Activated CD4-positive, alpha-beta T cell treated with anti-CD3 and anti-CD28 coated beads, Interleukin-2, amount 50 U/mL, for 24 hours (primary cell): ENCODE measurements at regions not wholly inside any gene's neighbourhood (a gene's known extent, or its start where the extent isn't known, plus 50 kb on each side); places are given as distances from the start of the nearest gene placed in this dataset.
A peak's percentile ranks its signal among the peaks of the same experiment; 100 is the strongest.

Experiments
- DNase-seq, 2 donors: peaks; one replicate each; pipeline ENCODE4 v3.0.0-alpha.2; 2020; ENCODE audit warnings: low read depth in 1 of 2, low spot score in 1 of 2

DNA sequence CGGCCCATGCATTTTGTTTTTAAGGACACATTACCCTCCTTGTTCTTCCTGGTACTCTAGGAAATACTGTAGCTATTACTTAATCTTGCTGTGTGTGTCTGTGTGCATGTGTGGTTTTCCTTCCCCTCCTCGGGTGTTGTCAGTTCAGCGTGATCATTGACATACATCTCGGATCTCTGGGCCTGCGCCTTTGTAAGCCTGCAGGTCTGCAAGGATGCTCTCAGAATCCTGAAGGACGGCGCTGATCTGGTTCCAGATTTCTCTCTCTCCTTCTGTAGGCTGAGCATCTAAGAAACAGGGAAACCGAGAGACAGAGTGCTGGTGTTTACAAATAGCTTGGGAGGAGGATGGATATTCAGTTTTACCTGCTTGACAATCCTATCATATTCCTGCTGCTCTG lies 100.2 kb downstream of the CYRIA start:
- DNase-seq = no peak

DNA sequence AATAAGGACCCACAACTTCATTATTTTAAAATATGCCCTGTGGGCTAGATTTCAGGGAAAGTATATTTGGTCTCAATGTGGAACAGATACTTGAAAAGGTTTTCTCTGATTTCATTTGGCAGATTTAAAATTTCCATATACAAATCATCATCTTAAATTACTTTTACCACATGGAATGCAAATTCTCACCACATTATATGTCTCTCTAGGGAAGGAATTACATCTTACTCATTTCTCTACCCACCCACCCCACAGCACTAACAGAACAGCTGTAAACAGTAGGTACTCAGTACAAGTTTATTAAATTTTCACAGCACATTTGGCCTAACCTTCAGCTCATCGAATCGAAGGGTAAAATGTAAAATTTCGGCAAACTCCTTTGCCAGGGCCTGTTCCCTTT lies 104.0 kb downstream of the CYRIA start:
- DNase-seq = no peak

DNA sequence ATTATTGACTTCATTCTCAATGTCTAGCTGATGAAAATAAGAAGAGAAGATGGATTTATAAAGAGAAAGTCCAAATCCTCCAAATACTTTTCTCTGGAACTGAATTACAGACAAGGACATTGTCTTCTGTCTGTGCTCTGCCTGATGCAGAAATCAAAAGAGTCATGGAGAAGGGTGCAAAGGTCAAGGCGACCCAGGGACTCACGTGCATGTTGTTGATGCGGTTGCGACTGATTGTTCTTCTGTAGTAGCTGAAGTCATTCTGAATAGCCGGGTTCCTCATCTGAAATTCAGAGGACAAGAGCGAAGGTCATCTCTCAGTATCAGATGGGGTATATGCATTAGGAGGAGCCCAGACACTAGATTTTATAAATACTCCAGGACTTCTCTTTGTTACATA lies 104.4 kb downstream of the CYRIA start:
- no peak for DNase-seq

DNA sequence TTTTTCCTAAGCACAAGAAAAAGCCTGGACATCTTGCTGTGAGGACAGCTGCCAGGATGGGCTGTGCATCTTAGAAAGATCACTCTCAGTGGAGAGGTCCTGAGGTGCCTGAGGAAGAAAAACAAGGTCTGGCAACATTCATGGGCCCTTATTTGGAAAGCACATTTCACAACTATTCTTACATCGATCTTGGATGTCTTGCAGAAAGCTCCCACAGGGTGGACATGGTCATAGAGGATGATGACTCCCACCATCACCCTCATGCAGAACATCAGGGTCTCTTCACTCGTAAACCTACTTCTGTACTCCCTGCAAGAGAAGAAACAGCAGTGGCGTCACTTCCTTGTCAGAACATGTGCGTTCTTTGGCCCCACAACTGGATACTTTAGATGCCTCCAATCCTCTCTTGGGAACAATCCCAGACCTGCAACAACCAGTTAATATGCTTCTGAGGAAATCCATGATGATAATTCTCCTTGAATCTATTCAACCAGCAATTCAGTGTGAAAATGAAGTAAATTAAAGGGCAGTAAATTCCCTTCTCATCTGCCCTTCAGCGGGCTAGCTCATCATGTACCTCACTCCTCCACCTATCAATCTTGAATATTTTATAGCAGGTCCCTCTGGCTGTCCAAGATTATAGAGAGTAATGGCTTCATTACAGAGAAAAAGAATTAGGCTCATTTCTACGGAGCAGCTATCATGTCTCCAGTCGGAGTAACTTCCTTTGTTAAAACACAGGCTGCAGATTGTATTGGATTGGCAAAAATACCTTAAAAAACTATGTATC lies 106.2 kb downstream of the CYRIA start:
- no peak for DNase-seq

DNA sequence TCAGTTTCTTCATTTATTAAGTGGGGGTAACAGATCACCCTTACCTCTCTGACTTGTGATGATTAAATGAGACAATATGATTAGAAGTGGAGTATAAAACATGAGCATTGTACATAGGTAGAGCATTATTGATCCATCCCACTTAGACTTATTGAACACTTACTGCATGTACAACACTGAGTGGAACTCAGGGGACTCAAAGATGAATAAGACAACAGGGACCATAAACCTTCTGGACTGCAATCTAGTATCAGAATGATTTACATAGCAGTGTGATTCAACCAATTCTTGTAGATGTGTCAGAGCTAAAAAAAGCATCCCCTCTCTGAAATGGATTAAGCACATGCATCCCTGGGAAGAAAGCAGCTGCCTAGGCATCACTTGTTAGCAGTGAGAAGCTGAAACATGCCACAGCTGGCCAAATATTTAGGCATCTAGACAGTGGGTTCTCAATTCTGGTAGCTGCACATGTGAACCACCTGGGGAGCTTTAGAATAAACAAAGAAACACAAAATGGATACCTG lies 111.5 kb downstream of the CYRIA start:
- no peak for DNase-seq

DNA sequence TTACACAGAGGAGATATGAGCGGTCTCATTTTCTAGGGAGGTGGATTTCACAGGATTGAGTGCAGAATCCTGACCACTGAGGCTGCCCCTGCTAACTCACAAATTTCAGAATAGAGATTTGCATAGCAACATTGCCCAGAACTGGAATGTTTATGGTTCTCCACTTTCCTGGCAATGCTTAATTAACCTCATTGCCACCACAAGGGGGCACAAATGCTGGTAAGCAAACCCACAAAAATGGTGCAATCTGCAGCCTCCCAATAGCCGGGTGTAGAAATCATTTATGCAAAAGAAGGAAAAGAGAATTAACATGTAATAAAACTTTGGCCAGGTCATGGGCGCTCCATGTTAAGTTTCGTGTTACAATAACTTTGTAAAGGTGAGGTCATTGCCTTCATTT lies 112.4 kb downstream of the CYRIA start:
- DNase-seq = peak in 1 of 2 donors; percentile 7

DNA sequence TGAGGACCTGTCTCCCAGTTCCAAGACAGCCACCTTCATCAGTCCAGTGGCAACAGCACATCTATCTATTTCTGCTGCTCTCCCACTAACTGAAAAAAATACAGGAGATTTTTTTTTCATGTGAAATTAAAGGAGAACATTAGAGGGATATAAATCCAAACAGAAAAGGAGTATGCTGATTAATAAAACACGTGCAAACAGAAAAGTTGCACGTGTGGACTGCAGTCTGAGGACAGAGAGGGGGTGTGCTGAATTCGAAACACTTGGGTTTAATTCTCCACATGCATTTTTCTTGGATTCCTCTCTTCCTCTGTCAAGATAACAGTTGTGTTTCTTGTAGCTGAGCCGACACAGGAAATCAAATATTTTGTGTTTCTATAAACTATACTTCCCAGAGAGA lies 113.4 kb downstream of the CYRIA start:
- no peak for DNase-seq

DNA sequence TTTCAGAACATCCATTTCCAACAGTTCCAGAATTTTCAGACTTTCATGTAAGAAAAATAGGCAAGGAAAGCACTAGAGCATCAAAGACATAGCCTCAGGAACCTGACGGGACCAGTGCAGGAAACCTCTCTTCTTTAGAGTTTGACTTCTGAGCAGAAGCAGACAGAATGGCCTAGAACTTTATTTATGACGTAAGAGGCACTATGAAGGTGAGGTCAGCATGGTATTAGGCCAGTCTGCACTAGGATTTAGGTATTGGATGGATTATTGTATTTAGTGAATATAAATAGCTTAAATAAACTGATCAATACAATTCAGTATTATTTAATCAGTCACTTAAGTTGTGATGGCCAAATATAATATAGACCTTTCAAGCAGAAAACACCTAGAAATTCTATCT lies 117.6 kb downstream of the CYRIA start:
- no peak for DNase-seq

DNA sequence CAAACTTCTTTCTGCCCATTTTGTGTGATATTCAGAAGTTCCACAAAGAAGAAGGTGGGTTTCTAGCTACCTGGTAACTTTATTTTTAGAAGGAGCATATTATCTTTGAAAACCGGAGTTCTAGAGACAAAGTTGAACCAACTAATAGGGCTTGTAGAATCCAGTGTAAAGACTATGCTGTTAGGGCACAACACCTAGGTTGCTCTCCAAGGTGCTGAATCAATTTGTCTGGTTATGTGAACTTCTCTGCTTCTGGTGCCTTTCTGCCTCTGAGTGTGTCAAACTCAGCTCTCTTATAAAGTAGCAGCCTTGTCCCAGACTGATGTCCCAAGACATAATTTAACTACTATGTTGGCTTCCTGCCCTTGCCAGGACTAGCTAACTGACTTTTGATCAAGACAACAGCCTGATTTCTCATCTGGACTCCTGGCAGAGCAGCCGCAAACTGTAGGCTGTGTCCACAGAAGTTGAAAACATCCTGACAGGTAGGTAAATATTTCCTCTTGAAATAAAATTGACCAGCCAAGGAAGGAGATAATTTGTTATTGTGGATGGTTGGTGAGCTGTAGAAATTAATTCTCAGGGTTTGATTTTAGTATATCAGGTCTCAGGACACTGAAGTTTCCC lies 119.4 kb downstream of the CYRIA start:
- no peak for DNase-seq

DNA sequence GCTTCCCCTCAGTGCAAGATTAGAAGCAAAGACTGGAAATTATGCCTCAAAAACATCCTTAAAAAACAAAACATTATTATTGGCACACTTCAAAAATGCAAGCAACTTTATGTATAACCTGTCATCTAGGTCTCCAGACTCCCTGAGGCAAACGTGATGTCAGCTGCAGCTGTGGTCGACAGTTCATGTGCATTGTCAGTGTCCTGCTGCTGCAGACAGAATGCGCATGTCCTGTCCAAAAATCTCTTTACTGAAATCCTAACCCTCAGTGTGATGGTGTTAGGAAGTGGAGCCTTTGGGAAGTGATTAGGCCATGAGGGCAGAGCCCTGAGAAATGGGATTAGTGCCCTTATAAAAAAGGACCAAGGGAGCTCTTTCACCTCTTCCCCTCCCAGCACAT lies 126.9 kb downstream of the CYRIA start:
- DNase-seq = no peak

DNA sequence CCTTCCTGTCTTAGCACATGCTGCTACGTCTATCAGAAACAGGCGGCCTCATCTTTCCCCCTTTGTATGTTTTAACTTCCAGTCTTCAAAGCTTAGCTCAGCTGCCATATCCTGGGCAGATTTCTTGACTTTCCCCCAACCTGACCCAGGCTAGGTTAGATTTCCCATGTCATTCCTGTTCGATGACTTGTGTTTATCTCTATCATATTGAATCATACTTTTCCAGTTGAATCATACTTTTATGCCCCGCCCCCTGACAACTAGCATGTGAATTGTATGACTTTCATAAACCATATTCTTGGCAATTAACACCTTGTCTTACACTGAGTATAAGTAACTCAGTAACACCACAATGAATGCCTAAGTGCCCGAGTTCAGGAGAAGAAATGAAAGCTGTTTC lies 128.3 kb downstream of the CYRIA start:
- DNase-seq = no peak

DNA sequence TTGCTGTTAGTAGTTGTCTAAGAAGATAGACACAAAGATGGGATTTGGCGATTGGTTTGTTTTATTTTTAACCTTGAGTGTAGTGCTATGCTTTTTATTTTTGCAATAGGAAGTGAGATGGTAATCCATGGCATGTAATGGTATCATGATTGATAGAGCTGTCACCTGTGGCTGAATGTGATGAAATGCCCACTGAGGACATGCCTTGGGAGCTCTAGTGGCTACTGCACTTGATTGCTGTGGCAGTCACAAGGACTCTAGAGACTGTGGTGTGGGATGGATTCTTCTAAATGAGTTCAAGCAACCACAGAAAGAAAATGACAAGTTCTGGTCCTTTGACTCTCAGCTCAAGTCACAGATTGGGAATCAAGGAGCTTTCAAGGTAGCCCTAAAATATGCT lies 139.4 kb downstream of the CYRIA start:
- no peak for DNase-seq

DNA sequence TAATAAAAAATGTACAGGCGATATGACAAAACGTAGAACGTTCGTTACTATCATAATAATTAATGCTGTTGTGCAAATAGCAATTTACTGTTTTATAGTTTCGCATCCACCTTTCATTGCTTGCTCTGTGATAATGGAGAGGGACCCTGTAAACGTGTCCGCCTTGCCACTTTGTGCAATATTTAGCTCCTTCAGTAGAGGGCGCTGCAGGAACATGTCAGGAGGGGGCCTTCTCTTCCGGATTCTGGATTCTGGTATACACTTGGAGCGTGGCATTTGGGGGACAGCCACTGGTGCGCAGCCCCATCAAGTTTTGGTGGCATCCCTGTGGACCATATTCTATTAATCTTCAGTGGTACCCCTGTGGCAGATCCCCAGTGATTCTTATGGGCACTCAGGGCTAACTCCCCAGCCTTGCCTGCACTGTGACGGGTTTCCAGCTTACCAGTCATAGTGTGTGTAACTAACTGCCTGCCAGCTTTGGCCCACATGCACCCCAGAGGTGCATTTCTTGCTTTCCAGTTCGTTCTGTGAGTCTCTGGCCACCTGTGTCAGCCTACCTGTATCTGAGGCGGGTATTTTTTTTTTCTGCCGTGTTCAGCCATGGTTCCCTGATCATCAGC lies 140.3 kb downstream of the CYRIA start:
- no peak for DNase-seq

DNA sequence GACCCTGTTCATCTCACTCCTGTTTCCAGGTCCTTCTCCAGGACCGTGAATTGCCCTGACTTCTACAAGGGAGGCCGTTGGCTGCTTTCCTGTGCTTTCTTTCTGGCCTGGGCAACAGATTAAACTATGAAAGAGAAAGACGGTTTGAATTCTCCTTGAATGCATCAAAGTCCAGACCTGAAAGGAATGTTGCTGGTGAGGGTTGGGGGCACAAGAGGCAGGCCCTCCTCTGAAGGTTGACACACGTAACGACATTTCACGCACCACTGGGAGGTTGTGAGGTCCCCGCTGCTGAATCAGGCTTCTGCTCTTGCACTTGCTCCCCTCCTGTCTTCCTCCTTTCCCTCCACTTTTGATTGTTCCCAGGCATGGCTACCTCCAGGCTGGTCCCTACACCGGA lies 141.9 kb downstream of the CYRIA start:
- no peak for DNase-seq

DNA sequence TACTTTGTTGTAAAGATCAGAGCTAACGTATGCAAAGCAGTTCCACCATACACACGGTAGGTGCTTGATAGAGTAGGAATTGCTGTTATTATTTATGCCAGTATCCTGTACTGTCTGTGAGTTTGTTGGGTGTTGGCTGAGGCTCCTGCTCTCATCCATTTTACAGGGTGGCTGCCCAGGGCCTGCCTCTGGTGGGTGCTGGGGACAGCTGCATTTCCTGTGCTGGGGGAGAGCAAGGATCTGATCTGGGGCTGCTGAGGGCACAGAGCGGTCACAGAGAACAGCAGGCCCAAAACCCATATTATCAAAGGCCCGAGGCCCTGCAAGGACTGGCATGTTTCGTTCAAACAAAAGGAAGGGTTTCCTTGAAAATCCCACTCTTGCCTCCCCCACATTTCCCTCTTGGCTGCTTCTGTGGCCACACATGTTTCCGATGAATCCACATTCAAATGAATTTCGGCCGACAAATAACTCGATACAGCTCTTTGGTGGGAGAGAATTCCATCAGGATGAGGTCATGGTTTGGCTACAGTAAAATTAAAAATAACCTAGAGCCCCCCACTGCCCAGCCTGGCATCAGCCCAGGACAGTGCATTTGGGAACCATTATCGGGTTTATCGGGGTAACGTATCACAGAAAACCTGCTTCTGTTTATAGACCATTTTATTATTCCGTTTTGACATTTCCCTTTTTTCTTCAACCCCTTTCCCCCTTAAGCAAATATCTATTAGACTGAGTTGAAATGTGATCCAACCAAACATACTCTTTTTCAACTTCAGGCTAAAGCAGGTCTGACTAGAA lies 143.4 kb downstream of the CYRIA start:
- DNase-seq = no peak

DNA sequence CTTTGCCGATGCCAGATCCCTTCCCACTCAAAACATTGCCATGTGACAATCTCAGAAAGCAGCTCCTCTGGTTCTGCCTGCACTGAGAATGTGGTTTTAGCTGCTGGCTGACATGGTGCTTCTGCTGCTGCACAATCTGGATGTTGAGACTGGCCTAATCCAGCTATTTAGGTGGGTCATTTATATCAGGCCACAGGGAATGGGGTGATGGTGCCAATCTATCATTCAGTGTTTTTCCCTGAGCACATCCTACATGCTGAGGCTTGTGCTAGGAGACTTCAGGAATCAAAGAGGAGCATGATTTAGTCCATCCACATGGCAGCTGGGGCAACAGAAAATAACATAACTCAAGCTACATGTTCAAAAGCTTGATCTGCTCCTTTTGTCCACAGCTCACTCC lies 144.7 kb downstream of the CYRIA start:
- no peak for DNase-seq

DNA sequence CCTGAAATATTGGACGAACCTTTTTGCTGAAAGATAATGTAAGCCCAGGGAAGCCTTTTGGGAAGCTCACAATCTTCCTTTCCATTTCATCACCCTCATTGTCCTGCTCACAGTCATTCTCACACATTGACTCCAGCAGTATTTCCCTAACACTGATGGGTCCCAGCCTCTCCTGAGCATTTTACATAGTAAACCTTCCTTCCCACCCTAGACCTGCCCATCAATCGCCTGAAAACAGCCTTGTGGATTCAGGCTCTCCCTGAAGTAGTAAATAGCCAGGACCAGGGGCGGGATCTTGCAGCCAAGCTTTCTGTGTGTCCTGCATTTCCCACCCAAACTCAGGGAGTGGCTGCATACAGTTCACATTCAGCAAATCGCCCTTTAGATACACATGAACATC lies 149.9 kb downstream of the CYRIA start:
- DNase-seq = no peak

DNA sequence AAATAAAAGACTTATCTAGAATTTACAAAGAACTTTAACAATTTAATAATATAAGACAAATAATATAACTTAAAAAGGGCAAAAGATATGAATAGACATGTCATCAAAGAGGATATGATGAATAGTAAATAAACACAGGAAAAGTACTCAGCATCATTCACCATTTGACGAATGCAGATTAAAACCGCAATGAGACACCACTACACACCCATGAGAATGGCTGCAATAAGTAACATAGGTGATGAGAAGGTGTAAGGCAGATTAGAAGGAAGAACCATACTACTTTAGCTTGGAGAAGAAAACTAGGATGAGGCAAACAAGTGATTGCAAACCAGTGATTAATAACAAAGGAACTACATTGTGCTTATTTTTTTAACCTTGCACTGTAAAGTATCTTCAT lies 152.0 kb downstream of the CYRIA start:
- no peak for DNase-seq

DNA sequence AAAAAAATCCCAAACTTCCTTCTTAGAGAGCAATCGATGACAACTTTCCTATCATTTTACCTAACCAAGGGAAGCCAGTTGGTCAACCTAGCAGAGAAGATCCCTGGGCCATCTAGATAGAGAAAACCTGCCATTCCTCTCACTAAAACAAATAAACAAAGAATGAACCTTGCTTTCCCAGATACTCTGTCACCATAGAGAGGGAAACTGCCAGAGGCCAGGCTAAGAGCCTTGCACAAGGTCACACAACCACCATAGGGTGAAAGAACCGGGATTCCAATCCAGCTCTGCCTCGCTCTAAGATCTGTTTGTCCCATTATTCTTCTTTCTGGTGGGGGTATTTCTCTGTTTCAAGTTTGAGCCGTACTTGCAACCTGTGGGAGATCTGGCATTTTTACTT lies 154.6 kb downstream of the CYRIA start:
- DNase-seq = no peak

DNA sequence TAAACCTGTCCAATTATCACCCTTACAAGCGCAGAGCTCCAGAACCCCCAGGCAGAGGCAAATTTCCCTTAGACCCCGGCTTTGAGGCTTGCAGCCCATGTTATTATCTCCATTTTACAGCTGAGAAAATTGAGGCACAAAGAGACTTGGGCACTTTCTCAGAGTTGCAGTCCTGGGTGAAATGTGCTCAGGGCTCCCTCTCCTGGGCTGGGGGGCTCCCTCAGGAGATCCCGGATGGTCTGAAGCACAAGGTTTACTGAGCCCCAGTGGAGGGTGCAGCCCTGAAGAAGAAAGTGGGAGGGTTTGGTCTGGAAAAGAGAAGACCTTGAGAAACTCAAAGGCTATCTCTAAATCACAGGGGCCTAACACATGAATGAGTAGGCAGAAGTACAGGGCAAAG lies 156.6 kb downstream of the CYRIA start:
- DNase-seq = no peak

DNA sequence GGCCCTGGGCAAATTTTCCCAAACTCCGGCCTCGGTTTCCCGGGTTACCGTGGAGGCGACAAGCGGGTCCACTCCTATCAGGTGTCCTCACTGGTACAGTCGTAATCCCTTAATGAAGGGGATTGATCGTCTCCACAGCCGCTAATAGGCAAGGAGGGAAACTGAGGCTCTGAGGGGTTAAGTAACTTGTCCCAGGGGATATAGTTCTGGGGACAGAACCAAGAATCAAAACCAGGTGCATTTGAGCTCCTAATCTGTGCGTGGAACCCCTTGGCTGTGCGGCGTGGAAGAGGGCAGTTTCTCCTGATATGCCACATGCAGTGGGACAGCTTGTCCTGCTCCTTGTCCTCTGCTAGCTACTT lies 157.2 kb downstream of the CYRIA start:
- DNase-seq = no peak
